SU-DHL-6 (cell line): ENCODE measurements at regions not wholly inside any gene's neighbourhood (a gene's known extent, or its start where the extent isn't known, plus 50 kb on each side); places are given as distances from the start of the nearest gene placed in this dataset.

Experiments used
- H2AFZ ChIP-seq: fragments of 200-600 bp; sonication (generic); 2 replicates; pipeline ENCODE4 v1.6.1; 2014; ENCODE audit warnings: low read depth, mild to moderate bottlenecking, moderate library complexity, mixed read lengths, antibody characterized with exemption, low read length; ENCODE audit not compliant: severe bottlenecking
- H3F3A ChIP-seq: fragments of 200-600 bp; shearing (Covaris generic); 2 replicates; pipeline ENCODE4 v1.6.0; 2016; ENCODE audit warnings: antibody characterized with exemption, mild to moderate bottlenecking; ENCODE audit not compliant: insufficient read depth
- H3K27ac ChIP-seq: fragments of 200-600 bp; sonication (generic); 2 replicates; pipeline ENCODE4 v1.5.1; 2016; ENCODE audit warnings: low read depth, mild to moderate bottlenecking, low read length, moderate library complexity, mixed read lengths
- H3K27me3 ChIP-seq: fragments of 200-600 bp; sonication (generic), shearing (Covaris generic); 2 replicates; pipeline ENCODE4 v1.6.0; 2014; ENCODE audit warnings: mild to moderate bottlenecking, low read length
- H3K36me3 ChIP-seq: fragments of 200-600 bp; sonication (generic); 2 replicates; pipeline ENCODE4 v1.6.1; 2014; ENCODE audit warnings: mild to moderate bottlenecking, low read length, mixed read lengths
- H3K4me2 ChIP-seq: fragments of 300-600, 200-600 bp; shearing (Covaris generic), sonication (generic); 2 replicates; pipeline ENCODE4 v1.6.0; 2014; ENCODE audit warnings: low read length, low read depth, mild to moderate bottlenecking; ENCODE audit not compliant: poor library complexity, severe bottlenecking
- H3K4me3 ChIP-seq: fragments of 200-600 bp; sonication (generic); 2 replicates; pipeline ENCODE4 v1.5.1; 2014; ENCODE audit warnings: antibody characterized with exemption, low read length, mild to moderate bottlenecking, mixed read lengths; ENCODE audit not compliant: insufficient read depth, poor library complexity, severe bottlenecking
- H3K79me2 ChIP-seq: fragments of 200-600 bp; sonication (generic); 2 replicates; pipeline ENCODE4 v1.6.1; 2014; ENCODE audit warnings: mild to moderate bottlenecking, low read length, moderate library complexity; ENCODE audit not compliant: insufficient read depth
- H3K9ac ChIP-seq: fragments of 200-600 bp; sonication (generic); 2 replicates; pipeline ENCODE4 v1.7.0; 2014; ENCODE audit warnings: mild to moderate bottlenecking, low read length
- H3K9me2 ChIP-seq: fragments of 200-600 bp; sonication (generic); replicated peaks from 2 replicates; pipeline ENCODE4 v1.6.1; 2014; ENCODE audit warnings: low read length; ENCODE audit not compliant: insufficient read depth
- H3K9me3 ChIP-seq: fragments of 200-600 bp; sonication (generic); 2 replicates; pipeline ENCODE4 v1.6.1; 2014; ENCODE audit warnings: low read length, mixed read lengths; ENCODE audit not compliant: insufficient read depth
- H4K20me1 ChIP-seq: fragments of 200-600 bp; sonication (generic); 2 replicates; pipeline ENCODE4 v1.6.1; 2014; ENCODE audit warnings: low read depth, mild to moderate bottlenecking, antibody characterized with exemption, low read length, moderate library complexity, mixed read lengths
- CTCF ChIP-seq: fragments of 200-600 bp; sonication (generic); IDR thresholded peaks from one replicate; pipeline ENCODE4 v1.5.1; 2017; ENCODE audit warnings: antibody characterized with exemption, mild to moderate bottlenecking, low read length, moderate library complexity; ENCODE audit not compliant: insufficient read depth, poor library complexity, severe bottlenecking
- EZH2phosphoT487 ChIP-seq: fragments of 200-600 bp; sonication (generic), shearing (Covaris generic); conservative IDR thresholded peaks from 2 replicates; pipeline ENCODE4 v1.6.1; 2018; ENCODE audit warnings: mild to moderate bottlenecking, antibody characterized with exemption, low read length, moderate library complexity, mixed read lengths

GRCh38 chr3:104992676-104993075 is 374.0 kb upstream of the ALCAM start:
- H3K36me3 ChIP-seq, result no peaks in the 10 kb centered on the region
- H2AFZ ChIP-seq, result no peak overlapping the region
- no peak overlapping the region for H3K9ac ChIP-seq
- no peak overlapping the region for H3K4me2 ChIP-seq
- no peak overlapping the region for H3K27ac ChIP-seq
- no peak for TF ChIP-seq CTCF
- no peak for TF ChIP-seq EZH2phosphoT487
- H3K4me3 ChIP-seq, result no peak overlapping the region
- H4K20me1 ChIP-seq, result no peaks in the 10 kb centered on the region
- 0 out of 2 replicates have a peak, but pooled peaks cover 2% of the 10 kb centered on the region for H3K9me3 ChIP-seq
- H3K9me2 ChIP-seq, result no peaks in the 10 kb centered on the region
- no peaks in the 10 kb centered on the region for H3F3A ChIP-seq
- H3K79me2 ChIP-seq, result no peaks in the 10 kb centered on the region
- H3K27me3 ChIP-seq, result no peaks in the 10 kb centered on the region

- Histone ChIP-seq H3K9ac (no peak overlapping the region), H3K9me2 (no peaks in the 10 kb centered on the region), H3K4me2 (no peak overlapping the region), H3K9me3 (no peaks in the 10 kb centered on the region), H3K4me3 (no peak overlapping the region), H4K20me1 (no peaks in the 10 kb centered on the region), H3F3A (no peaks in the 10 kb centered on the region), H3K27me3 (no peaks in the 10 kb centered on the region), H3K36me3 (no peaks in the 10 kb centered on the region), H3K27ac (no peak overlapping the region), H2AFZ (no peak overlapping the region), H3K79me2 (no peaks in the 10 kb centered on the region)
- TF ChIP-seq CTCF (no peak), EZH2phosphoT487 (no peak)
Observed at GRCh38 chr3:105006164-105006563, 360.5 kb upstream of the ALCAM start.

- H3K27ac ChIP-seq, result no peak overlapping the region
- H3K9ac ChIP-seq, result no peak overlapping the region
- H3K27me3 ChIP-seq, result no peaks in the 10 kb centered on the region
- no peaks in the 10 kb centered on the region for H3K9me2 ChIP-seq
- no peaks in the 10 kb centered on the region for H3F3A ChIP-seq
- no peak overlapping the region for H3K4me3 ChIP-seq
- H3K4me2 ChIP-seq, result no peak overlapping the region
- H2AFZ ChIP-seq, result no peak overlapping the region
- H4K20me1 ChIP-seq, result no peaks in the 10 kb centered on the region
- no peaks in the 10 kb centered on the region for H3K79me2 ChIP-seq
- no peaks in the 10 kb centered on the region for H3K36me3 ChIP-seq
- no peak for TF ChIP-seq CTCF
- TF ChIP-seq EZH2phosphoT487, result no peak
- H3K9me3 ChIP-seq, result no peaks in the 10 kb centered on the region
Observed at GRCh38 chr3:105013657-105014056, 353.1 kb upstream of the ALCAM start.

GRCh38 chr3:105014631-105015030 is 352.1 kb upstream of the ALCAM start:
- H3F3A ChIP-seq, result no peaks in the 10 kb centered on the region
- no peak overlapping the region for H3K27ac ChIP-seq
- no peaks in the 10 kb centered on the region for H3K36me3 ChIP-seq
- no peaks in the 10 kb centered on the region for H3K9me3 ChIP-seq
- H2AFZ ChIP-seq, result no peak overlapping the region
- H3K4me3 ChIP-seq, result no peak overlapping the region
- H3K4me2 ChIP-seq, result no peak overlapping the region
- TF ChIP-seq EZH2phosphoT487 (no peak), CTCF (no peak)
- no peaks in the 10 kb centered on the region for H3K79me2 ChIP-seq
- no peak overlapping the region for H3K9ac ChIP-seq
- no peaks in the 10 kb centered on the region for H3K27me3 ChIP-seq
- H4K20me1 ChIP-seq, result no peaks in the 10 kb centered on the region
- H3K9me2 ChIP-seq, result no peaks in the 10 kb centered on the region
